HepG2 (cell line): ENCODE measurements at regions not wholly inside any gene's neighbourhood (a gene's known extent, or its start where the extent isn't known, plus 50 kb on each side); places are given as distances from the start of the nearest gene placed in this dataset.

Source experiments
- CTCF ChIP-seq: sonication (generic); formaldehyde crosslinking; IDR thresholded peaks from 2 replicates; pipeline ENCODE4 v1.5.0; 2020; ENCODE audit warnings: mild to moderate bottlenecking, missing genetic modification reagents, moderate library complexity
- HNRNPUL1 ChIP-seq: fragments of 200-400 bp; formaldehyde crosslinking; IDR thresholded peaks from 2 replicates; pipeline ENCODE4 v1.6.1; 2017; ENCODE audit warnings: low read depth, mild to moderate bottlenecking, low read length, moderate library complexity
- KDM1A ChIP-seq: IDR thresholded peaks from 2 replicates; pipeline ENCODE4 v1.6.1; 2016; ENCODE audit warnings: missing compliant biosample characterization
- POLR2A ChIP-seq, 2 experiments: IDR thresholded peaks; 2 replicates each; pipeline ENCODE4 v1.6.1; 2011; ENCODE audit warnings: low read depth in 2 of 2, low read length in 2 of 2, mild to moderate bottlenecking in 1 of 2, moderate library complexity in 1 of 2; ENCODE audit not compliant: insufficient read depth in 1 of 2
- RBAK ChIP-seq: sonication (generic); formaldehyde crosslinking; IDR thresholded peaks from 2 replicates; pipeline ENCODE4 v1.5.1; 2020; ENCODE audit warnings: mild to moderate bottlenecking, missing genetic modification reagents
- SETDB1 ChIP-seq: sonication (generic); formaldehyde crosslinking; IDR thresholded peaks from 2 replicates; pipeline ENCODE4 v1.5.1; 2020; ENCODE audit warnings: missing genetic modification reagents, mild to moderate bottlenecking, borderline replicate concordance
- SP1 ChIP-seq, 2 experiments: fragments of 450-650 bp in 1 of 2; sonication (generic) in 1 of 2; formaldehyde crosslinking in 1 of 2; IDR thresholded peaks; 2 replicates each; pipeline versions ENCODE4 v1.4.0 to v1.6.1; 2016 to 2020; ENCODE audit warnings: missing genetic modification reagents in 1 of 2
- TEF ChIP-seq: sonication (generic); formaldehyde crosslinking; IDR thresholded peaks from 2 replicates; pipeline ENCODE4 v1.5.0; 2020; ENCODE audit warnings: missing genetic modification reagents
- ZFP36 ChIP-seq: fragments of 150-350 bp; IDR thresholded peaks from 2 replicates; pipeline ENCODE4 v1.6.1; 2018; ENCODE audit warnings: borderline replicate concordance, low read length, low read depth; ENCODE audit not compliant: partially characterized antibody
- ZNF329 ChIP-seq: sonication (generic); formaldehyde crosslinking; IDR thresholded peaks from 2 replicates; pipeline ENCODE4 v1.9.0; 2021; ENCODE audit warnings: low read depth, mild to moderate bottlenecking, missing genetic modification reagents
- ZNF337 ChIP-seq: sonication (generic); formaldehyde crosslinking; IDR thresholded peaks from 2 replicates; pipeline ENCODE4 v1.5.1; 2020; ENCODE audit warnings: missing genetic modification reagents, low read depth, mild to moderate bottlenecking, borderline replicate concordance

GRCh38 chr14:29205658-29206057 is 439.1 kb downstream of the FOXG1 start:
- no peak for TF ChIP-seq KDM1A
- TF ChIP-seq RBAK (CRISPR knock-in tag): no peak
- TF ChIP-seq POLR2A (IDR thresholded peaks at IDR 0.05; ENCODE audit: insufficient read depth in 1 of 2, low read depth in 2 of 2, low read length in 2 of 2): no peak
- TF ChIP-seq ZNF329 (CRISPR knock-in tag): no peak
- no peak for TF ChIP-seq SETDB1
- no peak for TF ChIP-seq HNRNPUL1
- no peak for TF ChIP-seq ZNF337 (CRISPR knock-in tag)
- no peak for TF ChIP-seq CTCF (CRISPR knock-in tag)
- no peak for TF ChIP-seq SP1 (IDR thresholded peaks at IDR 0.05)
- no peak for TF ChIP-seq SP1 (CRISPR knock-in tag; IDR thresholded peaks at IDR 0.05)
- no peak for TF ChIP-seq TEF
- no peak for TF ChIP-seq ZFP36
